Glutamatergic neuron (in vitro differentiated cells): ENCODE measurements at regions not wholly inside any gene's neighbourhood (a gene's known extent, or its start where the extent isn't known, plus 50 kb on each side); places are given as distances from the start of the nearest gene placed in this dataset.
"Not testable (repeated sequence)": the region's sequence is repeated elsewhere in the genome, so short reads cannot be mapped to it uniquely, and the experiment has no call there.

ENCODE experiments used
- DNase-seq: peaks from one replicate; pipeline ENCODE4 v3.0.0; 2022
- H3K27ac Mint-ChIP-seq: one replicate; pipeline ENCODE4 v1.8.0; 2020; ENCODE audit warnings: mild to moderate bottlenecking, mixed read lengths, inconsistent platforms; ENCODE audit not compliant: unreplicated experiment
- H3K27me3 Mint-ChIP-seq: one replicate; pipeline ENCODE4 v1.8.0; 2020; ENCODE audit warnings: mild to moderate bottlenecking, moderate library complexity, mixed read lengths, inconsistent platforms; ENCODE audit not compliant: unreplicated experiment
- H3K36me3 Mint-ChIP-seq: one replicate; pipeline ENCODE4 v1.8.0; 2020; ENCODE audit warnings: mild to moderate bottlenecking, mixed read lengths, inconsistent platforms; ENCODE audit not compliant: unreplicated experiment
- H3K4me1 Mint-ChIP-seq: one replicate; pipeline ENCODE4 v1.8.0; 2020; ENCODE audit warnings: mild to moderate bottlenecking, low read depth, mixed read lengths, inconsistent platforms; ENCODE audit not compliant: unreplicated experiment
- H3K4me3 Mint-ChIP-seq: one replicate; pipeline ENCODE4 v1.8.0; 2020; ENCODE audit warnings: mild to moderate bottlenecking, mixed read lengths, inconsistent platforms; ENCODE audit not compliant: unreplicated experiment
- H3K9me3 Mint-ChIP-seq: one replicate; pipeline ENCODE4 v1.8.0; 2020; ENCODE audit warnings: mild to moderate bottlenecking, moderate library complexity, mixed read lengths, inconsistent platforms; ENCODE audit not compliant: unreplicated experiment
- CTCF ChIP-seq: fragments of 200-600 bp; sonication (generic); IDR thresholded peaks from one replicate; pipeline ENCODE4 v1.5.0; 2021; ENCODE audit not compliant: partially characterized antibody, unreplicated experiment

GRCh38 chr10:43922335-43923280 lies 273.9 kb upstream of the ZNF32 start:
- no peak for DNase-seq
- Mint-ChIP-seq H3K27ac (no peak overlapping the region), H3K27me3 (peaks cover 9% of the 10 kb centered on the region), H3K4me1 (peaks cover 4% of the 10 kb centered on the region), H3K9me3 (no peaks in the 10 kb centered on the region), H3K4me3 (no peak overlapping the region), H3K36me3 (peaks cover 20% of the 10 kb centered on the region)
- no peak for TF ChIP-seq CTCF

GRCh38 chr10:43921881-43922280 lies 273.2 kb upstream of the ZNF32 start:
- no peak overlapping the region for H3K27ac Mint-ChIP-seq
- TF ChIP-seq CTCF: no peak
- DNase-seq: no peak
- no peaks in the 10 kb centered on the region for H3K9me3 Mint-ChIP-seq
- no peak overlapping the region for H3K4me3 Mint-ChIP-seq
- H3K4me1 Mint-ChIP-seq: peaks cover 4% of the 10 kb centered on the region
- peaks cover 7% of the 10 kb centered on the region for H3K27me3 Mint-ChIP-seq
- H3K36me3 Mint-ChIP-seq: peaks cover 17% of the 10 kb centered on the region

GRCh38 chr10:43921478-43921877 lies 272.8 kb upstream of the ZNF32 start:
- H3K4me1 Mint-ChIP-seq: peaks cover 4% of the 10 kb centered on the region
- peaks cover 9% of the 10 kb centered on the region for H3K27me3 Mint-ChIP-seq
- no peak for TF ChIP-seq CTCF

GRCh38 chr10:43920236-43920758 lies 271.6 kb upstream of the ZNF32 start:
- H3K27me3 Mint-ChIP-seq, DNase-seq, H3K4me1 Mint-ChIP-seq, H3K27ac Mint-ChIP-seq, H3K4me3 Mint-ChIP-seq, H3K9me3 Mint-ChIP-seq: not testable (repeated sequence)
- peaks cover 23% of the 10 kb centered on the region for H3K36me3 Mint-ChIP-seq

More at GRCh38 chr10:43921478-43921877, 272.8 kb upstream of the ZNF32 start:
- H3K36me3 Mint-ChIP-seq: peaks cover 20% of the 10 kb centered on the region
- H3K9me3 Mint-ChIP-seq: no peaks in the 10 kb centered on the region
- H3K4me3 Mint-ChIP-seq: no peak overlapping the region
- DNase-seq: no peak
- H3K27ac Mint-ChIP-seq: no peak overlapping the region

GRCh38 chr10:43913676-43914235 lies 265.1 kb upstream of the ZNF32 start:
- no peaks in the 10 kb centered on the region for H3K9me3 Mint-ChIP-seq
- TF ChIP-seq CTCF: no peak

More at GRCh38 chr10:43913676-43914235, 265.1 kb upstream of the ZNF32 start:
- Mint-ChIP-seq H3K27ac (no peak overlapping the region), H3K27me3 (peaks cover 1% of the 10 kb centered on the region), H3K4me1 (peaks cover 5% of the 10 kb centered on the region), H3K4me3 (no peak overlapping the region), H3K36me3 (peaks cover 13% of the 10 kb centered on the region)
- no peak for DNase-seq
